ENCODE measurements at regions not wholly inside any gene's neighbourhood (a gene's known extent, or its start where the extent isn't known, plus 50 kb on each side); places are given as distances from the start of the nearest gene placed in this dataset.

GRCh38 chr9:102867488-102867887 lies 127.6 kb upstream of the CYLC2 start:
- intact Hi-C loops (cut with DNase I; ENCODE audit: low total_unique reads) = no loop called here
- Histone ChIP-seq H3K36me3 (no peaks in the 10 kb centered on the region), H3K27me3 (no peaks in the 10 kb centered on the region), H3K4me3 (no peak overlapping the region), H3K27ac (no peak overlapping the region), H3K4me1 (no peaks in the 10 kb centered on the region), H3K9me3 (no peaks in the 10 kb centered on the region)
- DNase-seq = no peak
- TF ChIP-seq CTCF (IDR thresholded peaks at IDR 0.05) = no peak

- Histone ChIP-seq H3K27me3 (no peaks in the 10 kb centered on the region), H3K27ac (no peak overlapping the region), H3K4me1 (no peaks in the 10 kb centered on the region), H3K36me3 (no peaks in the 10 kb centered on the region), H3K4me3 (no peak overlapping the region), H3K9me3 (no peaks in the 10 kb centered on the region)
- TF ChIP-seq CTCF (IDR thresholded peaks at IDR 0.05) = no peak
- intact Hi-C loops (cut with DNase I; ENCODE audit: low total_unique reads) = no loop called here
- no peak for DNase-seq
Measured at GRCh38 chr9:102862478-102862877, 132.7 kb upstream of the CYLC2 start.

GRCh38 chr9:102855641-102856040 lies 139.5 kb upstream of the CYLC2 start:
- H3K9me3 ChIP-seq = no peaks in the 10 kb centered on the region
- H3K27ac ChIP-seq = no peak overlapping the region
- no peak for DNase-seq
- intact Hi-C loops (cut with DNase I; ENCODE audit: low total_unique reads) = no loop called here
- no peak overlapping the region for H3K4me3 ChIP-seq
- no peaks in the 10 kb centered on the region for H3K4me1 ChIP-seq
- no peaks in the 10 kb centered on the region for H3K36me3 ChIP-seq
- no peaks in the 10 kb centered on the region for H3K27me3 ChIP-seq
- no peak for TF ChIP-seq CTCF (IDR thresholded peaks at IDR 0.05)

GRCh38 chr9:102845827-102846371 lies 149.2 kb upstream of the CYLC2 start:
- Histone ChIP-seq H3K27ac (no peak overlapping the region), H3K27me3 (no peaks in the 10 kb centered on the region), H3K9me3 (no peaks in the 10 kb centered on the region), H3K4me3 (no peak overlapping the region), H3K36me3 (no peaks in the 10 kb centered on the region), H3K4me1 (no peaks in the 10 kb centered on the region)
- DNase-seq = no peak
- no peak for TF ChIP-seq CTCF (IDR thresholded peaks at IDR 0.05)
- intact Hi-C loops (cut with DNase I; ENCODE audit: low total_unique reads) = no loop called here

GRCh38 chr9:102844716-102845115 lies 150.4 kb upstream of the CYLC2 start:
- intact Hi-C loops (cut with DNase I; ENCODE audit: low total_unique reads) = no loop called here
- no peak for TF ChIP-seq CTCF (IDR thresholded peaks at IDR 0.05)
- no peaks in the 10 kb centered on the region for H3K9me3 ChIP-seq
- H3K27ac ChIP-seq = no peak overlapping the region
- H3K27me3 ChIP-seq = no peaks in the 10 kb centered on the region
- H3K4me1 ChIP-seq = no peaks in the 10 kb centered on the region
- no peak overlapping the region for H3K4me3 ChIP-seq
- no peak for DNase-seq
- no peaks in the 10 kb centered on the region for H3K36me3 ChIP-seq

GRCh38 chr9:102842423-102842822 lies 152.7 kb upstream of the CYLC2 start:
- no peak for DNase-seq
- H3K4me1 ChIP-seq = no peaks in the 10 kb centered on the region
- H3K27me3 ChIP-seq = no peaks in the 10 kb centered on the region
- no peak overlapping the region for H3K27ac ChIP-seq
- H3K4me3 ChIP-seq = no peak overlapping the region
- TF ChIP-seq CTCF (IDR thresholded peaks at IDR 0.05) = no peak
- no peaks in the 10 kb centered on the region for H3K36me3 ChIP-seq
- H3K9me3 ChIP-seq = no peaks in the 10 kb centered on the region
- intact Hi-C loops (cut with DNase I; ENCODE audit: low total_unique reads) = no loop called here

Measured in tibial artery (tissue), 4 donors.